OCI-LY7 (cell line): ENCODE measurements at regions not wholly inside any gene's neighbourhood (a gene's known extent, or its start where the extent isn't known, plus 50 kb on each side); places are given as distances from the start of the nearest gene placed in this dataset.
"Not testable (repeated sequence)": the region's sequence is repeated elsewhere in the genome, so short reads cannot be mapped to it uniquely, and the experiment has no call there.

Source experiments
- BruUV-seq: library from RNA; stranded (reverse); fragments of 400-500 nt; replicated peaks from 2 replicates; lab custom pipeline; 2021; lab: Mats Ljungman, UMichigan
- CTCF ChIA-PET: fragments of 300-600 bp; sonication (Branson Sonifier 250); formaldehyde crosslinking; loops from one replicate; lab custom pipeline; 2022; ENCODE audit warnings: antibody characterized with exemption; ENCODE audit not compliant: unreplicated experiment; lab: Charles Lee
- POLR2A ChIA-PET: fragments of 300-600 bp; sonication (Branson Sonifier 250); formaldehyde crosslinking; loops from one replicate; lab custom pipeline; 2022; ENCODE audit warnings: antibody characterized with exemption; lab: Charles Lee
- DNase-seq: peaks from one replicate; pipeline ENCODE4 v3.0.0-alpha.2; 2015; ENCODE audit warnings: low spot score
- H2AFZ ChIP-seq: fragments of 200-600 bp; sonication (generic), shearing (Covaris generic); 2 replicates; pipeline ENCODE4 v1.6.1; 2014; ENCODE audit warnings: mild to moderate bottlenecking, antibody characterized with exemption, low read length, moderate library complexity
- H3K27ac ChIP-seq: fragments of 200-600 bp; sonication (generic); 2 replicates; pipeline ENCODE4 v1.5.1; 2014; ENCODE audit warnings: mixed run types, low read depth, mild to moderate bottlenecking, moderate library complexity, low read length, inconsistent platforms; ENCODE audit not compliant: poor library complexity, severe bottlenecking
- H3K36me3 ChIP-seq: fragments of 200-600 bp; sonication (generic); 2 replicates; pipeline ENCODE4 v1.6.1; 2014; ENCODE audit warnings: mild to moderate bottlenecking, antibody characterized with exemption, low read length, moderate library complexity, mixed read lengths; ENCODE audit not compliant: insufficient read depth
- H3K4me1 ChIP-seq: fragments of 200-600 bp; sonication (generic); 2 replicates; pipeline ENCODE4 v1.5.1; 2014; ENCODE audit warnings: mild to moderate bottlenecking, low read length; ENCODE audit not compliant: insufficient read depth, poor library complexity, severe bottlenecking
- H3K4me2 ChIP-seq: fragments of 200-600 bp; sonication (generic); 2 replicates; pipeline ENCODE4 v1.6.1; 2014; ENCODE audit warnings: mild to moderate bottlenecking, low read length
- H3K4me3 ChIP-seq: fragments of 200-600 bp; sonication (generic); 2 replicates; pipeline ENCODE4 v1.5.1; 2014; ENCODE audit warnings: mild to moderate bottlenecking, low read depth, low read length; ENCODE audit not compliant: poor library complexity, severe bottlenecking
- H3K79me2 ChIP-seq: fragments of 200-600 bp; sonication (generic); 2 replicates; pipeline ENCODE4 v1.6.1; 2016; ENCODE audit warnings: low read depth, mild to moderate bottlenecking, low read length, moderate library complexity, mixed read lengths; ENCODE audit not compliant: insufficient read depth
- H3K9me2 ChIP-seq: fragments of 200-600 bp; sonication (generic); 2 replicates; pipeline ENCODE4 v1.6.1; 2016; ENCODE audit warnings: mild to moderate bottlenecking, low read length, mixed read lengths; ENCODE audit not compliant: insufficient read depth
- H3K9me3 ChIP-seq: fragments of 200-600 bp; sonication (generic); 2 replicates; pipeline ENCODE4 v1.6.1; 2014; ENCODE audit warnings: mild to moderate bottlenecking, mixed run types, low read length, mixed read lengths
- H4K20me1 ChIP-seq: fragments of 200-600 bp; sonication (generic); 2 replicates; pipeline ENCODE4 v1.6.1; 2014; ENCODE audit warnings: mild to moderate bottlenecking, antibody characterized with exemption, low read length, moderate library complexity, mixed read lengths; ENCODE audit not compliant: insufficient read depth
- CTCF ChIP-seq: fragments of 200-600 bp; sonication (generic); conservative IDR thresholded peaks from 2 replicates; pipeline ENCODE4 v1.5.1; 2014; ENCODE audit warnings: mild to moderate bottlenecking, antibody characterized with exemption, low read length, moderate library complexity, mixed read lengths
- EZH2phosphoT487 ChIP-seq: fragments of 200-600 bp; sonication (generic); IDR thresholded peaks from 2 replicates; pipeline ENCODE4 v1.6.1; 2018; ENCODE audit warnings: low read depth, borderline replicate concordance, mild to moderate bottlenecking, mixed run types, antibody characterized with exemption, low read length, moderate library complexity, mixed read lengths
- intact Hi-C: fragments of 100-400 bp; cut with micrococcal nuclease; formaldehyde crosslinking; loops from one replicate; pipeline ENCODE4 v1.10.0; 2022; ENCODE audit not compliant: unreplicated experiment

- no peaks in the 10 kb centered on the region for H3K36me3 ChIP-seq
- no peaks in the 10 kb centered on the region for H3K9me3 ChIP-seq
- H3K9me2 ChIP-seq = no peaks in the 10 kb centered on the region
- H3K4me2 ChIP-seq = no peak overlapping the region
- intact Hi-C loops = no loop called here
- TF ChIP-seq CTCF (no peak), EZH2phosphoT487 (no peak)
- no peaks in the 10 kb centered on the region for H3K79me2 ChIP-seq
- POLR2A ChIA-PET = no interaction called here
- CTCF ChIA-PET = no interaction called here
- no peak overlapping the region for H2AFZ ChIP-seq
- BruUV-seq = no TSS peak
- no peak overlapping the region for H3K27ac ChIP-seq
- no peaks in the 10 kb centered on the region for H3K4me1 ChIP-seq
- H4K20me1 ChIP-seq = no peaks in the 10 kb centered on the region
- DNase-seq = no peak
- no peak overlapping the region for H3K4me3 ChIP-seq
These were observed 569.8 kb upstream of the B3GAT1 start for GRCh38 chr11:134981835-134982234.

GRCh38 chr11:134980819-134981710 lies 569.0 kb upstream of the B3GAT1 start:
- no peak for DNase-seq
- H2AFZ ChIP-seq = no peak overlapping the region
- H3K4me2 ChIP-seq = no peak overlapping the region
- H3K9me2 ChIP-seq = no peaks in the 10 kb centered on the region
- H3K4me1 ChIP-seq = no peaks in the 10 kb centered on the region
- no peaks in the 10 kb centered on the region for H4K20me1 ChIP-seq
- H3K4me3 ChIP-seq = no peak overlapping the region
- no TSS peak for BruUV-seq
- H3K79me2 ChIP-seq = no peaks in the 10 kb centered on the region
- ChIA-PET CTCF (no interaction called here), POLR2A (no interaction called here)
- H3K27ac ChIP-seq = no peak overlapping the region
- intact Hi-C loops = no loop called here
- no peaks in the 10 kb centered on the region for H3K9me3 ChIP-seq
- H3K36me3 ChIP-seq = no peaks in the 10 kb centered on the region
- TF ChIP-seq CTCF = no peak
- no peak for TF ChIP-seq EZH2phosphoT487

GRCh38 chr11:134979089-134979457 lies 567.0 kb upstream of the B3GAT1 start:
- H2AFZ ChIP-seq, H3K4me2 ChIP-seq, CTCF ChIA-PET, H3K9me3 ChIP-seq, intact Hi-C loops, BruUV-seq, H3K79me2 ChIP-seq, H3K4me3 ChIP-seq, H3K36me3 ChIP-seq, DNase-seq, H3K9me2 ChIP-seq, H3K4me1 ChIP-seq, H3K27ac ChIP-seq, H4K20me1 ChIP-seq: not testable (repeated sequence)
- POLR2A ChIA-PET = interaction anchor here (0.7 kb wide), 1 partner anchor 225 kb away, joined by 3 read pairs; no protein-coding TSS in a partner anchor
